ENCODE measurements at regions not wholly inside any gene's neighbourhood (a gene's known extent, or its start where the extent isn't known, plus 50 kb on each side); places are given as distances from the start of the nearest gene placed in this dataset.

GRCh38 chr12:76192416-76192815, 107.9 kb upstream of the NAP1L1 start:
- no peak overlapping the region for H3K9ac ChIP-seq
- H3K79me2 ChIP-seq = no peaks in the 10 kb centered on the region
- no peak overlapping the region for H3K4me2 ChIP-seq (ENCODE audit: low read length)
- H3K36me3 ChIP-seq (ENCODE audit: control insufficient read depth, insufficient read depth, low read length) = no peaks in the 10 kb centered on the region
- H3K4me3 ChIP-seq (ENCODE audit: low read depth, low read length) = no peak overlapping the region
- H3K27me3 ChIP-seq (ENCODE audit: control insufficient read depth, insufficient read depth, low read length) = no peaks in the 10 kb centered on the region
- H2AFZ ChIP-seq = no peak overlapping the region
- TF ChIP-seq, protein P1, sequence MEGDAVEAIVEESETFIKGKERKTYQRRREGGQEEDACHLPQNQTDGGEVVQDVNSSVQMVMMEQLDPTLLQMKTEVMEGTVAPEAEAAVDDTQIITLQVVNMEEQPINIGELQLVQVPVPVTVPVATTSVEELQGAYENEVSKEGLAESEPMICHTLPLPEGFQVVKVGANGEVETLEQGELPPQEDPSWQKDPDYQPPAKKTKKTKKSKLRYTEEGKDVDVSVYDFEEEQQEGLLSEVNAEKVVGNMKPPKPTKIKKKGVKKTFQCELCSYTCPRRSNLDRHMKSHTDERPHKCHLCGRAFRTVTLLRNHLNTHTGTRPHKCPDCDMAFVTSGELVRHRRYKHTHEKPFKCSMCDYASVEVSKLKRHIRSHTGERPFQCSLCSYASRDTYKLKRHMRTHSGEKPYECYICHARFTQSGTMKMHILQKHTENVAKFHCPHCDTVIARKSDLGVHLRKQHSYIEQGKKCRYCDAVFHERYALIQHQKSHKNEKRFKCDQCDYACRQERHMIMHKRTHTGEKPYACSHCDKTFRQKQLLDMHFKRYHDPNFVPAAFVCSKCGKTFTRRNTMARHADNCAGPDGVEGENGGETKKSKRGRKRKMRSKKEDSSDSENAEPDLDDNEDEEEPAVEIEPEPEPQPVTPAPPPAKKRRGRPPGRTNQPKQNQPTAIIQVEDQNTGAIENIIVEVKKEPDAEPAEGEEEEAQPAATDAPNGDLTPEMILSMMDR (IDR thresholded peaks at IDR 0.05) = no peak
- no peaks in the 10 kb centered on the region for H3K9me3 ChIP-seq (ENCODE audit: control insufficient read depth, low read length)
- H3K27ac ChIP-seq = no peak overlapping the region
- no peaks in the 10 kb centered on the region for H3K4me1 ChIP-seq

DNA sequence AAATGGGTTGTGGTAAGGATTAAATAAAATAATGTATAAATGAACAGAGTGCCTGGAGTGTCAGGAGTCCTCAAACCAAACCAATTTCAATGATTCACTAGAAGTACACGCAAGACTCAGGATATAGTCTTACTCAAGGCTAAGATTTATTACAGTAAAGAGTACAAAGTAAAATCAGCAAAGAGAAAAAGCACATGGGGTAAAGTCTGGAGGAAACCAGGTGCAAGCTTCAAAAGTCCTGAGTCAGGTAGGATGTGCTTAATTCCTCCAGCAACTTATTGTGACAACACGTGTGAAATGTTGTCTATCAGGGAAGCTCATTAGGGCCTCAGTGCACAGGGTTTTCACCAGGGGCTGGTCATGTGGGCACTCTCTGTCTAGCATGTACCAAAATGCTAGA, 105.8 kb upstream of the NAP1L1 start:
- no peaks in the 10 kb centered on the region for H3K4me1 ChIP-seq

GRCh38 chr12:76189851-76190250, 105.4 kb upstream of the NAP1L1 start:
- no peaks in the 10 kb centered on the region for H3K79me2 ChIP-seq
- H3K27ac ChIP-seq = no peak overlapping the region
- H3K4me3 ChIP-seq (ENCODE audit: low read depth, low read length) = no peak overlapping the region
- H3K9me3 ChIP-seq (ENCODE audit: control insufficient read depth, low read length) = no peaks in the 10 kb centered on the region
- no peak overlapping the region for H3K4me2 ChIP-seq (ENCODE audit: low read length)
- no peaks in the 10 kb centered on the region for H3K4me1 ChIP-seq
- no peaks in the 10 kb centered on the region for H3K36me3 ChIP-seq (ENCODE audit: control insufficient read depth, insufficient read depth, low read length)
- H2AFZ ChIP-seq = no peak overlapping the region
- no peak overlapping the region for H3K9ac ChIP-seq
- no peaks in the 10 kb centered on the region for H3K27me3 ChIP-seq (ENCODE audit: control insufficient read depth, insufficient read depth, low read length)
- TF ChIP-seq, protein P1 (IDR thresholded peaks at IDR 0.05) = no peak

More for the DNA sequence above, 105.8 kb upstream of the NAP1L1 start:
- Histone ChIP-seq H3K36me3 (ENCODE audit: control insufficient read depth, insufficient read depth, low read length) (no peaks in the 10 kb centered on the region), H3K9me3 (ENCODE audit: control insufficient read depth, low read length) (no peaks in the 10 kb centered on the region), H3K9ac (no peak overlapping the region), H3K4me3 (ENCODE audit: low read depth, low read length) (no peak overlapping the region), H3K79me2 (no peaks in the 10 kb centered on the region), H3K4me2 (ENCODE audit: low read length) (no peak overlapping the region), H2AFZ (no peak overlapping the region), H3K27ac (no peak overlapping the region), H3K27me3 (ENCODE audit: control insufficient read depth, insufficient read depth, low read length) (no peaks in the 10 kb centered on the region)
- TF ChIP-seq, protein P1 (IDR thresholded peaks at IDR 0.05) = no peak

DNA sequence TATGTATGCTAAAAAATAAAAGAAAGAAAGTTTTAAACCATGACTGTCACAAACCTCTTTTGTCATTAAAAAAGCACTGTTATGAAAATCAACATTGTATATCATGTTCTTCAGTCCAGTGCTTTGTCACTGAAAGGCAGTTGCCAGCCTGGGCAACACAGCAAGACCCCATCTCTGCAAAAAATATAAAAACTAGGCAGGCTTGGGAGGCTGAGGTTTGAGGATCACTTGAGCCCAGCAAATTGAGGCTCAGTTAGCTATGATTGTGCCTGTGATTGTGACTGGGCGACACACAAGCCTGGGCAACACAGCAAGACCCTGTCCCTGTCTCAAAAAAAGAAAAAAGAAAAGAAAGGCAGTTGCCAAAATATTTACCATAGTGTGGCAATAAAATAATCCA, 102.7 kb upstream of the NAP1L1 start:
- Histone ChIP-seq H3K9ac (no peak overlapping the region), H3K79me2 (no peaks in the 10 kb centered on the region), H3K4me3 (ENCODE audit: low read depth, low read length) (no peak overlapping the region), H3K27ac (no peak overlapping the region), H3K4me1 (no peaks in the 10 kb centered on the region), H3K4me2 (ENCODE audit: low read length) (no peak overlapping the region), H2AFZ (no peak overlapping the region), H3K9me3 (ENCODE audit: control insufficient read depth, low read length) (no peaks in the 10 kb centered on the region), H3K36me3 (ENCODE audit: control insufficient read depth, insufficient read depth, low read length) (no peaks in the 10 kb centered on the region), H3K27me3 (ENCODE audit: control insufficient read depth, insufficient read depth, low read length) (no peaks in the 10 kb centered on the region)
- TF ChIP-seq, protein P1 (IDR thresholded peaks at IDR 0.05) = no peak

GRCh38 chr12:76186131-76186906, 101.8 kb upstream of the NAP1L1 start:
- no peak overlapping the region for H3K27ac ChIP-seq
- H2AFZ ChIP-seq = no peak overlapping the region
- no peak overlapping the region for H3K4me3 ChIP-seq (ENCODE audit: low read depth, low read length)
- TF ChIP-seq, protein P1 (IDR thresholded peaks at IDR 0.05) = no peak
- H3K9me3 ChIP-seq (ENCODE audit: control insufficient read depth, low read length) = no peaks in the 10 kb centered on the region
- no peaks in the 10 kb centered on the region for H3K79me2 ChIP-seq
- no peaks in the 10 kb centered on the region for H3K36me3 ChIP-seq (ENCODE audit: control insufficient read depth, insufficient read depth, low read length)
- H3K4me1 ChIP-seq = no peaks in the 10 kb centered on the region
- no peaks in the 10 kb centered on the region for H3K27me3 ChIP-seq (ENCODE audit: control insufficient read depth, insufficient read depth, low read length)
- no peak overlapping the region for H3K4me2 ChIP-seq (ENCODE audit: low read length)
- no peak overlapping the region for H3K9ac ChIP-seq

Data from parathyroid adenoma (tissue), 2 donors.